ENCODE measurements at regions not wholly inside any gene's neighbourhood (a gene's known extent, or its start where the extent isn't known, plus 50 kb on each side); places are given as distances from the start of the nearest gene placed in this dataset.

DNA sequence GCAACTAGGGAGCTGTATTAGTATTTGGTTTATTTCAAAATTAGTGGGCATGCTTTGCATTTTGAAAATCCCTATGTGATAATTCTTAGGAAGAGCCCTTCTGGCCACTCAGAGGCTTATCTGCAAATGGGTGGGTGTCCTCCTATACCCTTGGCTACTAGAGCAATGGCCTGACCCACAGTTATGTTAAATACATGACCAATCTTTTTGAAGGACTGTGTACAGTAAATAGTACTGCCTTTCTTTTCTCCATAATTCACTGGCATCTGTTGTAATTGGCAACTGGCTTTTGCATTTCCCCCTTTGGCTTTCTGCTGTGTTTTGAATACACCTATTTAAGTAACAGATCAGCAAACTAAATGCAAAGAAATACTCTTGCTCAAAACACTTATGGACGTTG is 175.4 kb downstream of the ANXA2 start:
- intact Hi-C loops (cut with micrococcal nuclease) (no loop called here), dilution Hi-C loops (cut with MboI; ENCODE audit: extremely low pct_ligation_motif_present, low sequenced_read_pairs) (no loop called here)
- ChIA-PET POLR2A (no interaction called here), CTCF (interaction anchor here (1.2 to 2.2 kb wide), 2 partner anchors 11 to 483 kb away, joined by 3 to 6 read pairs; no protein-coding TSS in a partner anchor)
- H3K4me2 ChIP-seq (ENCODE audit: insufficient read depth, low read length): no peak overlapping the region
- DNase-seq (ENCODE audit: low read depth, low spot score) (no peak), FAIRE-seq (no peak)
- no peak overlapping the region for H3K4me3 ChIP-seq (replicated peaks in 1 of 3; ENCODE audit: insufficient read depth in 1 of 3, low read depth in 1 of 3, low read length in 3 of 3)
- no peaks in the 10 kb centered on the region for H3K9me1 ChIP-seq (replicated peaks; ENCODE audit: control insufficient read depth, extremely low read depth, insufficient read depth, low read length)
- H3K9ac ChIP-seq (replicated peaks; ENCODE audit: extremely low read depth, insufficient read depth, low read length): no peak overlapping the region
- H3K36me3 ChIP-seq (ENCODE audit: control insufficient read depth in 2 of 2, extremely low read depth in 1 of 2, insufficient read depth in 2 of 2, low read length in 2 of 2): no peaks in the 10 kb centered on the region
- no peaks in the 10 kb centered on the region for H3K79me2 ChIP-seq (ENCODE audit: control insufficient read depth, insufficient read depth, low read length)
- no peak overlapping the region for H3K27ac ChIP-seq (ENCODE audit: insufficient read depth, low read depth, low read length)
- no peaks in the 10 kb centered on the region for H3K9me3 ChIP-seq (replicated peaks; ENCODE audit: control insufficient read depth, insufficient read depth, low read length)
- BruUV-seq (replicated peaks): no TSS peak
- H3K27me3 ChIP-seq (ENCODE audit: control insufficient read depth in 2 of 2, insufficient read depth in 2 of 2, low read length in 2 of 2): peaks cover 0 to 16% of the 10 kb centered on the region in 2 experiments
- no peak overlapping the region for H2AFZ ChIP-seq (ENCODE audit: low read depth, low read length)
- TF ChIP-seq POLR2A (IDR thresholded peaks at IDR 0.05; ENCODE audit: low read depth, low read length) (no peak), MYC (IDR thresholded peaks at IDR 0.05; ENCODE audit: low read depth, low read length) (no peak), FOS (IDR thresholded peaks at IDR 0.05; ENCODE audit: borderline replicate concordance, insufficient read depth, low read length) (no peak), POLR2AphosphoS5 (IDR thresholded peaks at IDR 0.05; ENCODE audit: insufficient read depth, low read depth, low read length) (no peak), GATA2 (IDR thresholded peaks at IDR 0.05; ENCODE audit: insufficient read depth, insufficient read length, low read depth, low read length) (no peak), EZH2 (IDR thresholded peaks at IDR 0.05; ENCODE audit: borderline replicate concordance, low read depth, low read length, severe bottlenecking) (no peak), JUN (IDR thresholded peaks at IDR 0.05; ENCODE audit: borderline replicate concordance, insufficient read depth, insufficient read length, low read depth) (no peak)
- TF ChIP-seq, protein P1, sequence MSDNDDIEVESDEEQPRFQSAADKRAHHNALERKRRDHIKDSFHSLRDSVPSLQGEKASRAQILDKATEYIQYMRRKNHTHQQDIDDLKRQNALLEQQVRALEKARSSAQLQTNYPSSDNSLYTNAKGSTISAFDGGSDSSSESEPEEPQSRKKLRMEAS (IDR thresholded peaks at IDR 0.05; ENCODE audit: insufficient read depth, insufficient read length): no peak
- TF ChIP-seq, protein P2, sequence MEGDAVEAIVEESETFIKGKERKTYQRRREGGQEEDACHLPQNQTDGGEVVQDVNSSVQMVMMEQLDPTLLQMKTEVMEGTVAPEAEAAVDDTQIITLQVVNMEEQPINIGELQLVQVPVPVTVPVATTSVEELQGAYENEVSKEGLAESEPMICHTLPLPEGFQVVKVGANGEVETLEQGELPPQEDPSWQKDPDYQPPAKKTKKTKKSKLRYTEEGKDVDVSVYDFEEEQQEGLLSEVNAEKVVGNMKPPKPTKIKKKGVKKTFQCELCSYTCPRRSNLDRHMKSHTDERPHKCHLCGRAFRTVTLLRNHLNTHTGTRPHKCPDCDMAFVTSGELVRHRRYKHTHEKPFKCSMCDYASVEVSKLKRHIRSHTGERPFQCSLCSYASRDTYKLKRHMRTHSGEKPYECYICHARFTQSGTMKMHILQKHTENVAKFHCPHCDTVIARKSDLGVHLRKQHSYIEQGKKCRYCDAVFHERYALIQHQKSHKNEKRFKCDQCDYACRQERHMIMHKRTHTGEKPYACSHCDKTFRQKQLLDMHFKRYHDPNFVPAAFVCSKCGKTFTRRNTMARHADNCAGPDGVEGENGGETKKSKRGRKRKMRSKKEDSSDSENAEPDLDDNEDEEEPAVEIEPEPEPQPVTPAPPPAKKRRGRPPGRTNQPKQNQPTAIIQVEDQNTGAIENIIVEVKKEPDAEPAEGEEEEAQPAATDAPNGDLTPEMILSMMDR (IDR thresholded peaks at IDR 0.05; ENCODE audit: extremely low read depth in 1 of 2, insufficient read depth in 1 of 2, low read depth in 1 of 2, low read length in 2 of 2): no peak
- no peaks in the 10 kb centered on the region for H3K4me1 ChIP-seq (ENCODE audit: control insufficient read depth, extremely low read depth, insufficient read depth, low read length)
- H4K20me1 ChIP-seq (replicated peaks; ENCODE audit: control insufficient read depth, extremely low read depth, insufficient read depth, low read length): no peaks in the 10 kb centered on the region
